RKO (cell line): ENCODE measurements at regions not wholly inside any gene's neighbourhood (a gene's known extent, or its start where the extent isn't known, plus 50 kb on each side); places are given as distances from the start of the nearest gene placed in this dataset.

Source experiments
- DNase-seq: peaks from one replicate; pipeline ENCODE4 v3.0.0-alpha.2; 2016; ENCODE audit warnings: low spot score

GRCh38 chr14:104319491-104320241 lies 181.3 kb downstream of the KIF26A start:
- no peak for DNase-seq

- DNase-seq: no peak
Measured at GRCh38 chr14:104320611-104321086, 182.3 kb downstream of the KIF26A start.

- no peak for DNase-seq
Measured at GRCh38 chr14:104321088-104321801, 182.9 kb downstream of the KIF26A start.

- DNase-seq: no peak
Measured at GRCh38 chr14:104321802-104322130, 183.4 kb downstream of the KIF26A start.

GRCh38 chr14:104322531-104323366 lies 184.4 kb downstream of the KIF26A start:
- DNase-seq: no peak

- DNase-seq: no peak
Measured at GRCh38 chr14:104323551-104324175, 185.3 kb downstream of the KIF26A start.

- no peak for DNase-seq
Measured at GRCh38 chr14:104326848-104327247, 188.5 kb downstream of the KIF26A start.

GRCh38 chr14:104328607-104329006 lies 190.2 kb downstream of the KIF26A start:
- no peak for DNase-seq

- DNase-seq: no peak
Measured at GRCh38 chr14:104329793-104330192, 191.4 kb downstream of the KIF26A start.

GRCh38 chr14:104331871-104332605 lies 193.7 kb downstream of the KIF26A start:
- DNase-seq: no peak

GRCh38 chr14:104332634-104333270 lies 194.4 kb downstream of the KIF26A start:
- DNase-seq: no peak

GRCh38 chr14:104333646-104334423 lies 195.4 kb downstream of the KIF26A start:
- DNase-seq: no peak

GRCh38 chr14:104334424-104335161 lies 196.2 kb downstream of the KIF26A start:
- no peak for DNase-seq

- no peak for DNase-seq
Measured at GRCh38 chr14:104335176-104335575, 196.8 kb downstream of the KIF26A start.

- no peak for DNase-seq
Measured at GRCh38 chr14:104335611-104336010, 197.2 kb downstream of the KIF26A start.

- DNase-seq: no peak
Measured at GRCh38 chr14:104337351-104337750, 199.0 kb downstream of the KIF26A start.

GRCh38 chr14:104339361-104339760 lies 201.0 kb downstream of the KIF26A start:
- no peak for DNase-seq

GRCh38 chr14:104339829-104340228 lies 201.4 kb downstream of the KIF26A start:
- DNase-seq: no peak
